ENCODE measurements at regions not wholly inside any gene's neighbourhood (a gene's known extent, or its start where the extent isn't known, plus 50 kb on each side); places are given as distances from the start of the nearest gene placed in this dataset.

- TF ChIP-seq ZFP3 (CRISPR knock-in tag; IDR thresholded peaks at IDR 0.05) (no peak), PPARA (CRISPR knock-in tag; IDR thresholded peaks at IDR 0.05; ENCODE audit: borderline replicate concordance) (no peak)
These were observed 120.3 kb upstream of the MYL2 start for GRCh38 chr12:111040690-111041089.
